Lung (tissue), 11 donors: ENCODE measurements at regions not wholly inside any gene's neighbourhood (a gene's known extent, or its start where the extent isn't known, plus 50 kb on each side); places are given as distances from the start of the nearest gene placed in this dataset.

Experiments
- ATAC-seq: fragments of 200-7000 bp; cut with Tn5 transposase; one replicate; pipeline ENCODE4 v1.9.1; 2020; ENCODE audit warnings: moderate number of reproducible peaks; ENCODE audit not compliant: insufficient read depth, low FRiP score
- DNase-seq, 3 donors: peaks; one replicate each; pipeline ENCODE4 v3.0.0-alpha.2; 2013 to 2017
- H3K27ac ChIP-seq, 2 donors: one replicate each; pipeline ENCODE4 v1.5.1; 2013; ENCODE audit warnings: mild to moderate bottlenecking in 2 of 2, moderate library complexity in 2 of 2, control low read depth in 1 of 2, inconsistent platforms in 1 of 2, low read depth in 1 of 2, low read length in 1 of 2
- H3K27me3 ChIP-seq, 3 donors: one replicate each; pipeline ENCODE4 v1.5.1; 2013; ENCODE audit warnings: low read length in 2 of 3; ENCODE audit not compliant: control insufficient read depth in 3 of 3, insufficient read depth in 3 of 3
- H3K36me3 ChIP-seq, 4 donors: one replicate each; pipeline ENCODE4 v1.5.1; 2013; ENCODE audit warnings: low read length in 4 of 4, mild to moderate bottlenecking in 1 of 4, moderate library complexity in 1 of 4; ENCODE audit not compliant: control insufficient read depth in 4 of 4, insufficient read depth in 4 of 4
- H3K4me1 ChIP-seq, 5 donors: one replicate each; pipeline ENCODE4 v1.5.1; 2013; ENCODE audit warnings: low read length in 5 of 5, mild to moderate bottlenecking in 2 of 5, moderate library complexity in 1 of 5; ENCODE audit not compliant: control insufficient read depth in 5 of 5, insufficient read depth in 5 of 5
- H3K4me3 ChIP-seq: one replicate; pipeline ENCODE4 v1.5.1; 2013; ENCODE audit warnings: mild to moderate bottlenecking, control low read depth, moderate library complexity
- H3K9ac ChIP-seq, 2 donors: one replicate each; pipeline ENCODE4 v1.5.1; 2013; ENCODE audit warnings: low read length in 2 of 2, control low read depth in 1 of 2; ENCODE audit not compliant: insufficient read depth in 1 of 2
- H3K9me3 ChIP-seq, 4 donors: one replicate each; pipeline ENCODE4 v1.5.1; 2013; ENCODE audit warnings: low read length in 3 of 4, mild to moderate bottlenecking in 1 of 4, moderate library complexity in 1 of 4; ENCODE audit not compliant: control insufficient read depth in 4 of 4, insufficient read depth in 3 of 4
- WGBS, 2 donors: extraction: QIAGEN DNeasy Blood & Tissue Kit; methylation state at CpG; one replicate each; pipeline ENCODE4 v1.1.7; 2013; 5-methylcytosine and 5-hydroxymethylcytosine counted together
- TF ChIP-seq, protein P1 (sequence below): IDR thresholded peaks from 2 replicates; pipeline ENCODE4 v1.5.1; 2012; ENCODE audit warnings: mild to moderate bottlenecking; ENCODE audit errors: control extremely low read depth, extremely low read depth
- donor health status: control.
- donor health status: control.
- donor health status: Bipolar disorder and iron deficiency.
- donor health status: healthy.
- donor health status: DM: yes; HTN: yes; CAD: no.

DNA sequence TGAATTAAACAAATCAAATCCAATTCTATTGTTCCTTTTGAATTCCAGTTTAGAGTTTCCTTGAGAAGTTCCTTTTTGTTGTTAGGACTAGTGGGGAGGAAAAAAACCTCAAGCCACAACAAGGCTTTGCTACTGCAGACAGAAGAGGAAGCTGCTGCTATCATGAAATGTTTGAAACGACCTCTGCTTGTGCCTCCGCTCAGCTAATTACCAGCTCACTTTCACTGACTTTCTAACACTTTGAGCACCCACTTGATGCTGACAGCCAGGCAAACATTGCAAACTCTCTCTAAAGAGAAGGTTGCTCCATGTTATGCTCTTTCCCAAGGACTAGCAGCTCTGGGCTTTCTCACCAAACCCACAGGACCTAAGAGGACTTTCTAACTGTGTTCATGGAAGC is 203.9 kb upstream of the PROX1 start:
- DNase-seq (peak in 2 of 3 donors; percentile 10 to 44), ATAC-seq (no peak)
- Histone ChIP-seq H3K36me3 (no peaks in the 10 kb centered on the region), H3K9ac (no peak overlapping the region), H3K9me3 (no peaks in the 10 kb centered on the region), H3K4me1 (peaks cover 0 to 1% (median 0%) of the 10 kb centered on the region in 5 donors), H3K27ac (no peak overlapping the region), H3K4me3 (no peak overlapping the region), H3K27me3 (peaks cover 0 to 2% (median 0%) of the 10 kb centered on the region in 3 donors)
- 5 to 10% methylated on average over 2 of the region's 2 CpGs for WGBS, 2 donors
- TF ChIP-seq, protein P1, sequence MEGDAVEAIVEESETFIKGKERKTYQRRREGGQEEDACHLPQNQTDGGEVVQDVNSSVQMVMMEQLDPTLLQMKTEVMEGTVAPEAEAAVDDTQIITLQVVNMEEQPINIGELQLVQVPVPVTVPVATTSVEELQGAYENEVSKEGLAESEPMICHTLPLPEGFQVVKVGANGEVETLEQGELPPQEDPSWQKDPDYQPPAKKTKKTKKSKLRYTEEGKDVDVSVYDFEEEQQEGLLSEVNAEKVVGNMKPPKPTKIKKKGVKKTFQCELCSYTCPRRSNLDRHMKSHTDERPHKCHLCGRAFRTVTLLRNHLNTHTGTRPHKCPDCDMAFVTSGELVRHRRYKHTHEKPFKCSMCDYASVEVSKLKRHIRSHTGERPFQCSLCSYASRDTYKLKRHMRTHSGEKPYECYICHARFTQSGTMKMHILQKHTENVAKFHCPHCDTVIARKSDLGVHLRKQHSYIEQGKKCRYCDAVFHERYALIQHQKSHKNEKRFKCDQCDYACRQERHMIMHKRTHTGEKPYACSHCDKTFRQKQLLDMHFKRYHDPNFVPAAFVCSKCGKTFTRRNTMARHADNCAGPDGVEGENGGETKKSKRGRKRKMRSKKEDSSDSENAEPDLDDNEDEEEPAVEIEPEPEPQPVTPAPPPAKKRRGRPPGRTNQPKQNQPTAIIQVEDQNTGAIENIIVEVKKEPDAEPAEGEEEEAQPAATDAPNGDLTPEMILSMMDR, result no peak

- ATAC-seq (no peak), DNase-seq (no peak)
- TF ChIP-seq, protein P1, result no peak
- Histone ChIP-seq H3K9ac (no peak overlapping the region), H3K27me3 (peaks cover 0 to 2% (median 0%) of the 10 kb centered on the region in 3 donors), H3K36me3 (no peaks in the 10 kb centered on the region), H3K4me1 (no peaks in the 10 kb centered on the region), H3K4me3 (no peak overlapping the region), H3K27ac (no peak overlapping the region), H3K9me3 (no peaks in the 10 kb centered on the region)
- 92 to 95% methylated on average over 2 of the region's 2 CpGs for WGBS, 2 donors
Observed at GRCh38 chr1:213786683-213787082, 201.1 kb upstream of the PROX1 start.

- 78 to 82% methylated on average over 3 of the region's 3 CpGs for WGBS, 2 donors
- no peak for ATAC-seq
- DNase-seq, result no peak
Observed at GRCh38 chr1:213790565-213790964, 197.2 kb upstream of the PROX1 start.

More at GRCh38 chr1:213790565-213790964, 197.2 kb upstream of the PROX1 start:
- no peaks in the 10 kb centered on the region for H3K9me3 ChIP-seq
- H3K4me3 ChIP-seq, result no peak overlapping the region
- H3K27me3 ChIP-seq, result peaks cover 0 to 2% (median 0%) of the 10 kb centered on the region in 3 donors
- H3K4me1 ChIP-seq, result no peaks in the 10 kb centered on the region
- H3K27ac ChIP-seq, result no peak overlapping the region
- H3K9ac ChIP-seq, result no peak overlapping the region
- TF ChIP-seq, protein P1, result no peak
- H3K36me3 ChIP-seq, result no peaks in the 10 kb centered on the region
